Stimulated activated CD8-positive, alpha-beta memory T cell treated with anti-CD3 and anti-CD28 coated beads, Interleukin-12 subunit alpha, Interleukin-12 subunit beta, amount 100 ng/mL, for 1 hour (primary cell): ENCODE measurements at regions not wholly inside any gene's neighbourhood (a gene's known extent, or its start where the extent isn't known, plus 50 kb on each side); places are given as distances from the start of the nearest gene placed in this dataset.
A peak's percentile ranks its signal among the peaks of the same experiment; 100 is the strongest.
"Not testable (repeated sequence)": the region's sequence is repeated elsewhere in the genome, so short reads cannot be mapped to it uniquely, and the experiment has no call there.

Source experiments
- DNase-seq: peaks from one replicate; pipeline ENCODE4 v3.0.0-alpha.2; 2020; ENCODE audit warnings: low read depth

DNA sequence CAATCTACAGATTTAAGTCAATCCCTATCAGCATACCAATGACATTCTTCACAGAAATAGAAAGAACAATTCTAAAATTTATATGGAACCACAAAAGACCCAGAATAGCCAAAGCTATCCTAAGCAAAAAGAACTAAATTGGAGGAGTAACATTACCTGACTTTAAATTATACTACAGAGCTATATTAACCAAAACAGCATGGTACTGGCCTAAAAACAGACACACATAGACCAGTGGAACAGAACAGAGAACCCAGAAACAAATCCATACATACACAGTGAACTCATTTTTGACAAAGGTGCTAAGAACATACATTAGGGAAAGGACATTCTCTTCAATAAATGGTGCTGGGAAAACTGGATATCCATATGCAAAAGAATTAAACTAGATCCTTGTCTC, 68.6 kb upstream of the HES1 start:
- DNase-seq: not testable (repeated sequence)

DNA sequence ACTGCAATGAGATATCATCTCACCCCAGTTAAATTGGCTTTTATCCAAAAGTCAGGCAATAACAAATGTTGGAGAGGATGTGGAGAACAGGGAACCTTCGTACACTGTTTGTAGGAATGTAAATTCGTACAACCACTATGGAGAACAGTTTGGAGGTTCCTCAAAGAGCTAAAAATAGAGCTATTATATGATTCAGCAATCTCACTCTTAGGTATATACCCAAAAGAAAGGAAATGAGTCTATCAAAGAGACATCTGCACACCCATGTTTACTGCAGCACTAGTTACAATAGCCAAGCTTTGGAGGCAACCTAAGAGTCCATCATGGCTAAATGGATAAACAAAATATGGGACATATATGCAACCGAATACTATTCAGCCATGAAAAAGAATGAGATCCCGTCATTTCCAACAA, 68.0 kb upstream of the HES1 start:
- DNase-seq: no peak

DNA sequence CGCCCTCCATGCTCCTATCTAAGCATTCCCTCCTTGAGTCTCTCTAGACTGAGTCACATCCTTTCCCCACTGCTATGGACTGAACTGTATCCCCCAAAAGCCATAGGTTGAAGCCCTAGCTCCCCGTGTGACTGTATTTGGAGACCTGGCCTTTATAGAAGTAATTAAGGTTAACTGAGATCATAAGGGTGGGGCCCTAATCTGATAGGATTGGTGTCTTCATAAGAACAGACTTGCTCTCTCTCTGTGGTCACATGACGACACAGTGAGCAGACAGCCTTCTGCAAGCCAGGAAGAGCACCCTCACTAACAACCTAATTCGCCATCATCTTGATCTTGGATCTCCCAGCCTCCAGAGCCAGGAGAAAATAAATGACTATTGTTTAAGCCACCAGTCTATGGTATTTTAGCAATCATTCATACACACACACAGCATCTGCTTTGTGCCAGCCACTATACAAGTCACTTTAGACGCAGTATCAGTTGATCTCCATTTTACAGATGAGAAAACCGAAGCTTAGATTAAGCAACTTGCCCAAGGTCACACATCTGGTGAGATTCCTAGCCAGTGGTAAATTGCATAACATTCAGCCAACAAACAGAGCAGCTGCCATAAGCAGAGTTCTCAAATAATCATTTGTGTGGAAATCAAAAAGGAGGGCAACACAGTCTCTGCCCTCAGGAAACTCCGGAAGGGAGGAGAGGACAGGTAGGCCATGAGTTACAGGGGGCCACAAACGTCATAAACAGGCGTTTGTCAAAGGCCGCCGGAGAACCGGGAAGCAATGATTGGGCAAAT, 66.3 kb upstream of the HES1 start:
- no peak for DNase-seq

DNA sequence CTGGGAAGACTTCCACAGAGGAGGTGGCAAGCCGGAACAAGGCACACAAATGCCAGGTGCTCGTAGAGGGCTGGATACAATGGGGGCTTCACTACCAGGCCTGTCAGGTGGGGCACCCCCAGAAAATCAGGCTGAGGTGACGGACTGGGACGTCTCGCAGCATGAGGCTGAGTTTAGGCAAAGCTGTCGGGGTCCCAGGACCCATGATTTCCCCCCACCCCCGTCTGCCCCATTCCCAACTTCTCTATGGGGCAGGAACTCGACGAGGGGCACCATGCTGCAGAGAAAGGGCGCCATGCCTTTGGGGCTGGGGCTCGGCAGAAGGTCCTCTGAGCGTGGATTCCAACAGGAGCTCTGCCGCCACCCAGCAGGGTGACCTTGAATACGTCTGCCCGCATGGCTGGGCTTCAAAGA, 65.7 kb upstream of the HES1 start:
- DNase-seq: no peak

DNA sequence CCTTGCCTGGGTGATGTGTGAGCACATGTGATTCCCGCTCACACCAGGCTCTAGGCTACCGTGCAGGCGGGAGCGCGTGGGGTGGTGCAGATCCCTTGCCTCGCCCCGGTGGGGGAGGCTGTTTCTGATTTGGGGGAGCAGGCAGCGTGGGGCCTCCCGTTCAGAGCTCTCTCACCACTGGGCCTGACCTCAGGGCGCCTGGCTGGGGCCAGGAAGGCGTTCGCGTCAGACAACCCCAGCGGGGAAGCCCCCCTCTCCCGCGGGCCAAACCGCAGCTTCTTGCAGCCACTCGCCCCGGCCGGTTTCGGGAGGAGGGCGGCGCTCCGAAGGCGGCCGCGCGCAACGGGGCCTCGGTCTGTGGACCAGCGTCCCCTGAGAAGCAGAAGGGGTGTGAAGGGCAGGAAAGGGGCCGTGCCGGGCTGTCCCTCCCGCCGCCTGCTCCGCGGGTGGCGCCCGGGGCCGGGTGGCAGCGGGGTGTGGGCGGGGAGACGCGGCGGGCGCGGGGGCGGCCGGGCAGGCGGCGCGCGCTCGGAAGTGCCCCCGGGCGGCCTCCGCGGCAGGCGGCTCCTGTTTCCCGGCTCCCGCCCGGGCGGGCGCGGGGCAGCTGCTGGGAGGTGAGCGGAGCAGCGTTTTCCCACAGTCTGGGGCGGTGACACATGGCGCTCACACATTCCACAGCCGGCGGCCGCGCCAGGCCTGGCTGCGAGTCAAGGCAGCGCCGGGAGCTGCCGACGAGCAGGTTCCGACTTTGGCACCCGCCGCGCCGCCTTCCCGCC, 65.1 kb upstream of the HES1 start:
- DNase-seq: peak; percentile 33

DNA sequence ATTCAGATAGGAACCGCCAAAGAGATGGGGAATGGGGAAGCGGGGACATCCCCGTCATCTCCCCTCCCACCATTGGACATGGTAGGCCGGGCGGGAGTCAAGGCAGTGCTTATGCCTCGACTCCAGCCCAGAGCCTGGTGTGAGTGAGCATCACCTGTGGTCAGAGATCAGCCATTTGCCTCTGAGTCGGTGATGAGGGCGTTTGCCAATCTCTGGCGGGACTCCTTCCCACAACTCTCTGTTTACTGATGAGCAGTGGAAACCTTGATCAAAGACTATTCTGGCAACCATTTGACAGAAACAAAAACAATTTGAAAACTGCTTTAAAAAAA, 63.9 kb upstream of the HES1 start:
- no peak for DNase-seq

DNA sequence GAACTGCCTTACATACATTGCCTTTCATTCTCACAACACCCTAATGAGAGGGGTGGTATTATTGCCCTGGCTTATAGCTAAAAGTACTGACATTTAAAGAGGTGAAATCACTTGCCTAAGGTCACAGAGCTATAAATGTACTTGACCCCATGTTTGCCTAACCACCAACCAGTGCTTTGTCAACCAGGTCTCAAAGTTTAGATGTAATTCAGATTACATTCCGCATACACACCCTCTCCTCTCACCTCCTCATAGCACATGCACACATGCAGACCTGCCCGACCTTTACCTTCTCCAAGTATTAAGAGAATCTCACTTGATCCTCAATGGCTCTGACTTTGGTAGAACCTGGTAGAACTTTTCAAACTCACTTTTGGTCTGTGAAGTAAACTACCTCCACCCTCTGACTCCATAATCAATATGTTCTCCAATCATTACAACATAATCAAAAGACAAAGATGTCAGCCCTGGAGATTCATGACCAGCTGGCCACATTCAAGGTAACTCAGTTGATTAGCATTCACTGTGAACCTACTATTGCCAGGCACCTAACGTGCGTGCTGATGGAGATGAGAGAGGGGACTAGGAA, 63.2 kb upstream of the HES1 start:
- DNase-seq: no peak

DNA sequence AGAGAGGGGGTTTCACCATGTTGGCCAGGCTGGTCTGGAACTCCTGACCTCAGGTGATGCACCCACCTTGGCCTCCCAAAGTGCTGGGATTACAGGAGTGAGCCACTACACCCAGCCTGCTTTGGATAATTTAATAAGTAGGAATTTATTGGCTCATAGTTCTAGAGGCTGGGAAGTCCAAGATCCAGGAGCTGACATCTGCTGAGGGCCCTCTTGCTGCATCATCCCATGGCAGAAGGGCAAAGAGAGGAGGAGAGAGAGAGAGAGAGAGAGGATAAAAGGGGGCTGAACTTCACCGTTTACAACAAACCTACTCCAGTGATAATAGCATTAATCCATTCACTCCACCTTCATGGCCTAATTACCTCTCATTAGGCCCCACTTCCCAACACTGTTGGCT, 62.0 kb upstream of the HES1 start:
- DNase-seq: no peak

DNA sequence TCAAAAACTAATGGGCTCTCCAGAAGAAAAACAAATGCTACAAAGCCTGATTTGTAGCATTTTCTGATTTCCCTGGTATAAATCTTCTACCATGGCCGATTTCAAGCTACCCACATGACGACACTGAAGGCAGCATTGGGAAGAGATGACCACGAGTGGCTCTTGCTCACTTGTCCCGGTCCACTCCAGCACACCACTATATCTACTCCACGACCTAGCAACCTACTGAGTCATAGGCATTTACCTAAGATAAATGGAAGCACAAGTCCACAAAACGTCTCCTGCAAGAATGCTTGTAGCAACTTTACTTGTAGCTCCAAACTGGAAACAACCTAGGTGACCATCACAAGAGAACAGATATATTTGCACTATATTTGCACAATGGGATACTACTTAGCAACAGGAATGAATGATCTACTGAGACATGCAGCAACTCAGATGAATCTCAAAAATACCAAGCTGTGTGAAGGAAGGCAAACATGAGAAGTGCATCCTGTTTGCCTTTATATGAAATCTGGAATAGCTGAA, 60.8 kb upstream of the HES1 start:
- DNase-seq: no peak

DNA sequence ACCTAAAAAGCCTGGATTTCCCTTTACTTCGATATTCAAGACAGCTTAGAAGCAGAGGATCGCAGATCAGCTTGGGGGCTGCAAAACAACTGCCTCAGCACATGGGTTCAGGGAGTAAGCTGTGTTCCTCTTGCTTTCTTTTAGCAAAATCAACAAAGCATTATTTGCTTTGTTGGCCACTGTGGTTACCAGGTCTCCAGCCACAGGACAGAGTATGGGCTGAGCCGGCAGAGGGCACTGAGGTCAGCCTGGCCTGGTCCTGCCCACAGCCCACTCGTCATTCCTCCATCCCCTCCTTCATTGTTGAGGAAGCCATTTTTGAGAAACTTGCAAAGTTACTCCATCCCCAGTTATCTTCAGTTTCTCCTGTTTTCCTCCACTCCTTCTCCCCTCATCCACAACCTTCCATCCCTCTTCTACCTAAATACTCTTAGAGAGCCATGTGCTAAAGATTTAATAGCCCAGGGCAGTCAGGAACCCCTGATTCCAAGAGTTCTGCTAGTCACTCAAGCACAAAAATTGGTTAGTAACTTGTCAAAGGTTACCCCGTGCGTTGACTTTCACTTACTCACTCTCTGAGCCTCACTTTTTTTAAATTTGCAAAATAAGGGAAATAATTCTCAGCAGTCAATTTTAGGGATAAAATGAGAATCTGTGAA, 60.0 kb upstream of the HES1 start:
- no peak for DNase-seq

DNA sequence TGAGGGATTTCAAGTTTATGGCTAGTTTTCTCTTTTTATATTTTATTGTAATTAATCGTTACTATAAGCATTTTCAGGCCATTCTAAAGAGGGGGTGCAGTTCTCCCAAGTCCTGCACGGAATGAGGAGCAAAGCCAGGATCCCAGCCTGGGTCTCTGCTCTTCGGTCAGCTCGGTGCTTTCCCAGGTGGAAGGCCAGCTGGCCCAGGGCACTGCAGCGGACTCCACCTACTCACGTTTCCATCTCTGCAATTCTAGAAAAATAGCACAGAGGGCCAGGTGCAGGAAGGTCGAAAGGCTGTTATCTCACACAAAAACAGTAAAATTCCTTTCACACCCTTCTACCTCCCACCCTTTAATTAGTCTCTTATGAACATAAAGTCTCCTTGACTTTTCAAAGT, 59.5 kb upstream of the HES1 start:
- no peak for DNase-seq

DNA sequence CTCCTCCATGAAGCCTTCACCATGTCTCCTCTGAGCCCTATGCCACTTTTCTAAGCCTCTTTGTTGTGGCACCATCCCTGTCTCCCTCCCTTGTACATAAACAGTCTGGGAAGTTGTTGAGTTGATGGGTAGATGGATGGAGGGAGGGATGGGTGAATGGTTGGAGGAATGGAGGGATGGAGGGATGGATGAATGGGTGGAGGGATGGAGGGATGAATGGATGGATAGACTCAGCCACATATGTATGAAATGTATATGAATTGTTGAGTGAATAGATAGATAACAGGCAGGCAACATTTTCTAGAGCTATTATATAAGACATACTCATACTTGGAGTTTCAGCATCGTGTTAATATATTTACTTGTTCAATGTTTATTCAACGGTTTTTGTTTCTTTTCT, 58.3 kb upstream of the HES1 start:
- DNase-seq: no peak

DNA sequence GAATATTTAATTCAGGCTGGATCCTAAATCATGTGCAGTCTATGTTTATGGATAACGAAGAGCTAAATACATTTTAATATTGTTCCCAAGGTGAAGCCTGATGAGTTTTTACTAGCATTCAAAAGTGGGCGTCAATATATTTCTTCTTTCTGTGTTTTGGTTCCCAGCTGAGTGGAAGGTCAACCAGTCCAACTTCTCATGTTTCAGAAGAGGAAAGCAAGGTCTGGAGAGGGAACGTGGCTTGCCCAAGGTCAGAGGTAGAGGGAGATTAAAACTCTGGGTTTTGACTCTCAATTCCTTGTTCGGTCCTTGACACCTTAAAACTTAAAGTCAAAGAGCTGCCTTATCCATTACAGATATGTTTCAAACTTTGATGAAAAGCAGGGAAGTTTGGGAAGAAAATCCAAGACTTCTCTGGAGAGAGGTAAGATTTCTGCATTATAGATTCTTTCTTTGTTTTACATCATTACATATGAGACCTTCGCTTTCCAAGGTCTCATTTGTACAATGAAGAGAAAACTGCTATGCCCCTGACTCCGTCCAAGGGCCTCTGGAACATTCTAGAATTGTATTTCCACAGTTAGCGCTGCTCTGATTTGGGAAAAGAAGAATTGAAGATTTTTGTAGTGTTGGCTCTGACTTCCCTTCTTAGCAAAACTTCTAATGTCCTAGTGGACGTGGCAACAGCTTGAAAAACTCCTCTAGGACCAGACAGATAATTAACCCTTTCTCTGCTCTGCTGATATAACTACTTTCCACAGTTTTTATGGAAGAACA, 57.7 kb upstream of the HES1 start:
- DNase-seq: no peak

DNA sequence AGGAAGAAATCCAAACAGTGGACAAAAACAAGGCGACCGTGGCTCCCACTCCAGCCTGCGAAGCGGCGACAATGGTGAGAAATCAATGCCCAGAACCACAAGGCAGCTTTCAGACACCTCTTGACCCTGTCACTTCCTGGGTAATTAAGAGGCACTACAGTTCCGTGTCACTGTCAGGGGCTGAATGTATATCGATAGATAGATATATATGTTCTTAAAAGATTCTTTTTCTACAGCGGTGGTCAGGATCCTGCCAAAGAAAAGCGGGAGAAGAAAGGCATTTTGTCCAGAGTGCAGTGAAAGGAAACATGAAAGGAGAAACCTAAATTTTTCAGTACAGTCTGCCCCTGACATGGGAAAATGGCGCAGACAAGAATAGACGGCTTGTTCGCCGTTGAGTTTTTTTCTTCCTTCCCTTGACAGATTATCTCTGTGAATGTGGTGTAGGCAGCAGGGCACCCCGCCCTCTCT, 56.2 kb upstream of the HES1 start:
- no peak for DNase-seq

DNA sequence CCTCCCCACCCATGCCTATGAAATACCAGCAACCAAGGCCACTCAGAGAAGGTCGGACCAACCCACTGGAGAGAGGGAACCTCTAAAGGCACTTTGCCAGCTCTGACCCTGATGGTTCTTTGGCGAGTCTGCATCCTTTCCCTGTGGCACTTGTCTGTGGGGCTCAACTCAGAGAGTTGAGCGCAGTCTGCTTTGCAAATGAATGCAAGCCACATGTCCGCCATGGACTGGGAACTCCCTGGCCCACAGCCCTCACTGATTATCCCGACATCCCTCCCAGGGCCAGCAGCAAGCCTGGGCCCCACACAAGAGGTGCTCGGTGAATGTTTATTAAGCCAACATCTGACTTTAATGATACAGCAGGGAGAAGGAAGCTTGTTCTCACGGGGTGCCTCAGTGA, 55.5 kb upstream of the HES1 start:
- DNase-seq: no peak

DNA sequence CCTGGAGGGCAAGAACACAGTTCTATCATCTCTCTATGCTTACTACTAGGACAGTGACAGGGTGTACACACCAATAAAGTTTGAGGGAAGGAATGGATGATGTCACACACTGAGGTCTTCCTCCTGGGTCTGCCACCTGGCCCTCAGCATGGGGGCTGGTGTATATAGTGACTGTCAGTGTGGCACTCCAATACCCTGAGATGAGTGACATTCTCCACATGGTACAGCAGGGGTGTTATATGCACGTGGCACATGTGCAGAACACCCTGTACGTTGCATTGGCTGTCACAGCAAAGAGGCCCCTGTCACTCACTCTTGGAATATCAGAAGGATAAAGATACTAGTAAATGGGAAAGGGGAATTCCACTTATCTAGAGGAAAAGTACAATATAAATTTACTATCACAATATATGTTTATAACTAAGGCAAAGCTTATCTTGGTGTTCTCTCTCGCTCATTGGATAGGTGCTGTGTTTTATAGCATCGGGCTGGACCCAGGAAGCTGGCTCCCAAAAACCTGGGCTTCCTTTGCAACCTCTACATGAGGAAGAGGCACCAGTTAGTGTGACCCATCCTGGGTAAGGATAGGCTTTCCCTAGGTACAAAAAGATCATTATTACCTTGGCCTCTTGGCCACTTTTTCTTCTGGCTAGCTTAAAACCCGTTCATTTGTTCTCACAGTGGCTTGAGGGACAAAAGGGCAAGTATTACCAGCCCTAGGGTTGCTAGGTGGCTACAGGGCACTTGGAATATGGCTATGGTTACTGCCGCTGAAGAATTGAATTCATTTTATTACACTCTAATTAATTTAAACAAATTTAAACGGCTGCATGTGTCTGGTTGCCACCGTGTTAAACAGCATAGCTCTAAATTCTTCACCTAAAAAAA, 54.8 kb upstream of the HES1 start:
- no peak for DNase-seq

DNA sequence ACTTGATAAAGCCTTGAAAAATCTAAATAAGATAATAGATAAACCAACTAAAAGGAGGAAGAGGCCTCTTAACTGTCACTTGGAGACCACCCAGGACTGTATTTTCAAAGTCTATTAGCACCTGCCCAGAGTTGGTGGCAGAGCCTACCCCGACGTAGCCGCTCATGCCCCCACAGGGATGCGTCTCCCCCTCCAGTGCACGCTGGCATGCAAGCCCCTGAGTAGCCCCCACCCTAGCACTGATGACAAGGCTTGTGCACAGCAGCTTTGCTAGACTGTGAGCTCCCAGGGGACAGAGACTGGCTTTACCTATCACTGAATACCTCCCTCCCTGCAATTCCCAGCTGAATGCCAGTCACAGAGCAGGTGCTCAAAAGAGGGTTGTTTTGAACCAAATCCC, 54.1 kb upstream of the HES1 start:
- DNase-seq: no peak

DNA sequence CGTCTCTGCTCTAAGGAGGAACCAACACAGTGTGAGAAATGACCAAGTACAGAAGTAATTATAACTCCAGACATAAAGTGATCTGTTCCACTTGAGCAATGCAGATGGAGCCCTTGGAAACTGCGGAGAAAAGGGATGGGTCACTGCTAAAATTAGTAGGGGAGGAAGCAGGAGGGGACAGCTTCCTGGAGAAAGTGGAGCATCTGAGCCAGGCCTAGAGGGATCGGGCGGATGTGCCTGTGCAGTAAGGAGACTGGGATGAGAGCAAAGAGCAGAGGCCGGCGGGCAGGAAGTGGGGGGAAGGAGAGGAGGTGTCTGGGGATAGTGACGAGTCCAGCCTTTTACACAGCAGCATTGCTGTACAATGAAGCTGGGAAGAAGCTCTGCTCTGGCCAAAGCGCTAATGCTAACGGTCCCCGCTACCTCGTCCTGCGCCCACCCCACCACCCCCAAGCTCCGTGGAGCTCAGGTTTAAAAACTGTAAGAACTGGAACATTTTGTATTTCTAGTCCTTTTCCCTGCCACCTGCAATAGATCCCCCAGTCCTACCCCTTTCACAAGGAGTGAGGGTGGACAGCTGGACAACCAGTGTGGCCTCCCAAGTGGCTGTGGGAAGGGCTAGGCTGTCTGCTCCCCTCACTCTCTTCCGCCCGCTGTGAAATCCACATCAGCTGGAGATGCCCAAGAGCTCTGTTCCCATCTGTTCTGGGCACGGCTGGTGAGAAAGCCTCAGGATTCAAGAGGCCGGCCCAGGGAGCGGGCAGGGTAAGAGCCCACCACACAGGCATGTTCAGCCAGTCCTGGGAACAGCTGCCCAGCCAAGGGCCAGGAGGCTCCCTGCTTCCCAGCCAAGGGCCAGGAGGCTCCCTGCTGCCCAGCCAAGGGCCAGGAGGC, 53.0 kb upstream of the HES1 start:
- no peak for DNase-seq

DNA sequence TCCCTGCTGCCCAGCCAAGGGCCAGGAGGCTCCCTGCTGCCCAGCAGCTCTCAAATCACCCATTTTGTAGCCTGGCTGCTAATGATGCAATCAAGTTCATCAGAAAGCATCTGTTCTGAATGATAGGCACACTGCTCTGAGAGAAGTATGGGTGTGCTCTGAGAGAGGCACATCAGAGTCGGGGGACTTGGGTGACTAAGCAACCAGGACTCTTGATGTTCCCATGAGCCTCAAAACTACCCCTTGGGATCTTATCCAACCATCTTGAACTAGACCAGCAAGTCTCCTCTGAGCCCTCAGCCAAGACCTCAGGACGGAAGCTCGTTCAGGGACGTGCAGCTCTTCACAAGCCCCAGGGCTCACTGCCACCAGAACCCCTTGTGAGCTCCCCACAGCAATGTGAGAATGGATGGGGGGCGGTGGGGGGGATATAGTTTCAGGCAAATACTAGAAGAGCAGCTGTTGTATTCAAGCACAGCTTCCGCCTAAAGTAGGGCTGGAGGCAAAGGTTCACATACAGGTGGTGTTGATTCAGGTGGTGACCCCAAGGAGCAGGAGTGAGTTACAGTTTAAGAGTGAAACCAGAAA, 52.2 kb upstream of the HES1 start:
- DNase-seq: no peak
